ENCODE measurements at regions not wholly inside any gene's neighbourhood (a gene's known extent, or its start where the extent isn't known, plus 50 kb on each side); places are given as distances from the start of the nearest gene placed in this dataset.
A peak's percentile ranks its signal among the peaks of the same experiment; 100 is the strongest.

DNA sequence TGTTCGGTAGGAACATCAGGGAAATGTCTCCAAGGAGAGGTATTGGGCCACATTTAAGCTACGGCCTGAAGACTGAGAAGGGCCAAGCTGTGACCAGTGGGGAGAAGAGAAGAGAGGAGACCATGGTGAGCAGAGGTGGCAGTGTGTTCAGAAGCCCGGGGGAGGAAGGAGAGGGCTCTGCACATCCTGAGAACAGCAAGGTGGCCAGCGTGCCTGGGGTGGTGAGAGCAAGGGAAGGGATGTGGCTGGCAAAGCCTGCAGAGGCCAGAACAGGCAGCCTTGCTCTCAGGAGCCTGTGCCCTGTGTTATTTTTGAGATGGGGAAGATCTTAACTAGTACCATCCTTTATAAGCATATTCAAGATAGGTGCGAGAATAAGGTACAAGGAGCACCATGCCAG, 933.5 kb upstream of the EEF2KMT start:
- Mint-ChIP-seq H3K27me3 (ENCODE audit: low read depth) (peaks cover 46% of the 10 kb centered on the region), H3K27ac (ENCODE audit: unreplicated experiment) (no peak overlapping the region), H3K36me3 (ENCODE audit: low read depth) (no peaks in the 10 kb centered on the region), H3K9me3 (no peaks in the 10 kb centered on the region), H3K4me3 (no peak overlapping the region), H3K4me1 (no peaks in the 10 kb centered on the region)
- TF ChIP-seq, protein P1, sequence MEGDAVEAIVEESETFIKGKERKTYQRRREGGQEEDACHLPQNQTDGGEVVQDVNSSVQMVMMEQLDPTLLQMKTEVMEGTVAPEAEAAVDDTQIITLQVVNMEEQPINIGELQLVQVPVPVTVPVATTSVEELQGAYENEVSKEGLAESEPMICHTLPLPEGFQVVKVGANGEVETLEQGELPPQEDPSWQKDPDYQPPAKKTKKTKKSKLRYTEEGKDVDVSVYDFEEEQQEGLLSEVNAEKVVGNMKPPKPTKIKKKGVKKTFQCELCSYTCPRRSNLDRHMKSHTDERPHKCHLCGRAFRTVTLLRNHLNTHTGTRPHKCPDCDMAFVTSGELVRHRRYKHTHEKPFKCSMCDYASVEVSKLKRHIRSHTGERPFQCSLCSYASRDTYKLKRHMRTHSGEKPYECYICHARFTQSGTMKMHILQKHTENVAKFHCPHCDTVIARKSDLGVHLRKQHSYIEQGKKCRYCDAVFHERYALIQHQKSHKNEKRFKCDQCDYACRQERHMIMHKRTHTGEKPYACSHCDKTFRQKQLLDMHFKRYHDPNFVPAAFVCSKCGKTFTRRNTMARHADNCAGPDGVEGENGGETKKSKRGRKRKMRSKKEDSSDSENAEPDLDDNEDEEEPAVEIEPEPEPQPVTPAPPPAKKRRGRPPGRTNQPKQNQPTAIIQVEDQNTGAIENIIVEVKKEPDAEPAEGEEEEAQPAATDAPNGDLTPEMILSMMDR (conservative IDR thresholded peaks at IDR 0.05): no peak
- DNase-seq (ENCODE audit: low read depth, low spot score): no peak

DNA sequence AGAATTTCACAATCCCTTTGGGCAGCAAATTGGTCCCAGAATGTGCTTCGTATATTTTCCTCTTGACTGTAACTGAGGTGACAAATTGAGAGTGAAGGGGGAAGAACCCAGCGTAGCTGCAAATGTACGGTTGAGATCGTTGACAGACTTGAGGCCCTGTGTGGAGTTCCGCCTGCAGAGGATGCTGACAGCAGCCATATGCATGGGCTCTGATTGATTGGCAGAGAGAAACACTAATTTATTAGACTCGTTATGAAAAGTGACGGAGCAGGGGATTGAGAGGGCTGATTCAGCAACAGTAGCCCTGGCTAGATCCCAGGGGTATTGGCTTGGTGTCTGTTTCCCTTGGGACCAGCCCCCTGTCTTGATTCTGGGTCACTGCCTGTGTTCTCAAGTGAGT, 930.1 kb upstream of the EEF2KMT start:
- no peaks in the 10 kb centered on the region for H3K9me3 Mint-ChIP-seq
- H3K4me1 Mint-ChIP-seq: no peaks in the 10 kb centered on the region
- no peaks in the 10 kb centered on the region for H3K36me3 Mint-ChIP-seq (ENCODE audit: low read depth)
- H3K27me3 Mint-ChIP-seq (ENCODE audit: low read depth): peaks cover 60% of the 10 kb centered on the region
- no peak for DNase-seq (ENCODE audit: low read depth, low spot score)
- no peak overlapping the region for H3K27ac Mint-ChIP-seq (ENCODE audit: unreplicated experiment)
- TF ChIP-seq, protein P1 (conservative IDR thresholded peaks at IDR 0.05): no peak
- no peak overlapping the region for H3K4me3 Mint-ChIP-seq

DNA sequence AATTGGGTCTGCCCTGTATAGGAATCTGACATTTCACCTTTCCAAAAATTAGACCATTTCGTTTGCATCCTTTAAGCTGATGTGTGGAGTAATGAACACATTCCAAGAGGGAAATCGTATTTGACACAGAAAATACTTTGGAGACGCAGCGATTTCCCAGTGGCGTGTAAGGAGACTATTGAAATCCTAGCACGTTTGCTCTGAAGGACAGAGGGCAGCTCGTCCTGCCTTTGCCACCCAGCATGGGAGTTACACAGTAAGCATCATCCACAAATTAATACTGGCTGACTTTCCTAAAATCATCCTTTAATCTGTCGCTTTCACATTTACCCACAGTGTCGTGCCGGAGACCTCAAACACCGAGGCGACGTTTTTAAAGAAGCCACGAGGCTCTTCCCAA, 925.9 kb upstream of the EEF2KMT start:
- Mint-ChIP-seq H3K4me3 (no peak overlapping the region), H3K27ac (ENCODE audit: unreplicated experiment) (no peak overlapping the region), H3K27me3 (ENCODE audit: low read depth) (peaks cover 86% of the 10 kb centered on the region), H3K4me1 (no peaks in the 10 kb centered on the region), H3K9me3 (no peaks in the 10 kb centered on the region), H3K36me3 (ENCODE audit: low read depth) (no peaks in the 10 kb centered on the region)
- TF ChIP-seq, protein P1 (conservative IDR thresholded peaks at IDR 0.05): no peak
- no peak for DNase-seq (ENCODE audit: low read depth, low spot score)

DNA sequence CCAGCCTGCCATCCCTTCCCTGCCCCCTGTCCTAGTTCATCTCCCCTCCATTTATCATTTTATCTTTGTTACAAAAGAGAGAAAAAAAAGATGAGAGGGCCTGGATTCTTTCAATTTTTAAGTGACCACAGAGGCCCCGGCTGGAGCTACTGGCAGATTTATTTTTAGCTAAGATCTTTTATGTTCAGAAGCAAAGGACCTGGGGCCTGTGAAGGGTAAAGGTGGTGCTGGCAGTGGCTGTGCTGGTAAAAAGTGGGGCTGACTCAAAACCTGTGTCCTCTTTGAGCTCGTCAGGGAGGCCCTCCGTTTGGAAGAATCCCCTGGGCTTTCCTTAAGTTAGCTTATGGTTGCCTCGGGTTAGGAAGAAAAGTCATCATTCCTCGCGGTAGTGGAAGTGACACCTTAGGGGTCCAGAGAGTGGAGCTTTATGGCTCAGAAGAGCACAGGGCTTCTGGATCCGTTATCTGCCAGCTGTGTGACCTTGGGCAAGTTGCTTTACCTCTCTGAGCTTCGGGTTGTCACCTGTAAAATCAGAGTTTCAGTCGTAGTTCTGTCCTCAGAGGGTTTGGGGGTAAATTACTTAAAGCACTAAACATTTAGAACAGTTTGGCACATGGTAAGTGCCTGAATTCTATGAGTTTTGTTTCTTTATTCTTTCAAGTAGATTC, 923.8 kb upstream of the EEF2KMT start:
- H3K4me3 Mint-ChIP-seq: peak overlapping the region; percentile 27
- no peak overlapping the region for H3K27ac Mint-ChIP-seq (ENCODE audit: unreplicated experiment)
- H3K9me3 Mint-ChIP-seq: no peaks in the 10 kb centered on the region
- no peak for DNase-seq (ENCODE audit: low read depth, low spot score)
- H3K36me3 Mint-ChIP-seq (ENCODE audit: low read depth): no peaks in the 10 kb centered on the region
- H3K27me3 Mint-ChIP-seq (ENCODE audit: low read depth): peaks cover 93% of the 10 kb centered on the region
- TF ChIP-seq, protein P1 (conservative IDR thresholded peaks at IDR 0.05): no peak
- no peaks in the 10 kb centered on the region for H3K4me1 Mint-ChIP-seq

DNA sequence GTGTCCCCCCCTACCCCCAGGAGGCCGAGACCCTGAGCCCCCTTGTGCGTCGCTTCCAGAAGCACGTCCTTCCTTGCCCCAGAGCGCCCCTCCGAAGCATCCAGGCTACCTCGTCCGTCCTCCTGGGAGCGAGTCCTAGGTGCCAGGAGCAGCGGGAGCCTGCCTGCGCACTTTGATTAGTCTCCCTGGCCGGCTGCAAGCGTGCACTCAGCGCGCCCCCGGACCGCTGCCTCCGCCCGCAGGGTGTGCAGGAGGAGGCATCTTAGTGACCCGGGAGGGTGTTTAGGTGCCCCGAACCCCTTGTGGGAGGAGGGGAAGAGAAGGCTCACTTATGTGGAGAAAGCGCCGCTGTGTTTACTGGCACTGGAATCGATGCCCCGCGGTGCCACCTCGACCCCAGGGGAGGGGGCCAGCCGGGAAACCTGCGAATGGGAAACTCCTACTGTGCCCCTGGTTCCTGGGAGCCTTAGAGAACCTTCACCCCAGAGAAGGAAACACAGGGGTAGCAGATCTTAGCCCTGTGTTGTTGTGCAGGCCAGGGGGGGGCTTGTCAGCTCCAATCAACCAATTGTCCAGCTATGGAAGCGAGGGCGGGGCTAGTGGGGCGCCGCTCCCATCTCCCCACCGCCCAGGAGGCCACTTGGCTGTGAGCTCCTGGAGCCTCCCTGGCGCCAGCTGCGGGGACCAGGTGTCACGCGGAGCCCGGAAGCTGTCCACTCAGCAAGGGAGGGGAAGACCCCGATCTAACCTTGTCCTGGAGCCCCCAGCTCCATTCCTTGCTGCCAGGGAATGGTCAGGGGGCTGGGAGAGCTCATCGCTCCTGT, 922.8 kb upstream of the EEF2KMT start:
- Mint-ChIP-seq H3K4me3 (no peak overlapping the region), H3K27ac (ENCODE audit: unreplicated experiment) (no peak overlapping the region), H3K36me3 (ENCODE audit: low read depth) (no peaks in the 10 kb centered on the region), H3K9me3 (no peaks in the 10 kb centered on the region), H3K27me3 (ENCODE audit: low read depth) (peaks cover 95% of the 10 kb centered on the region), H3K4me1 (no peaks in the 10 kb centered on the region)
- TF ChIP-seq, protein P1 (conservative IDR thresholded peaks at IDR 0.05): no peak
- no peak for DNase-seq (ENCODE audit: low read depth, low spot score)
